BLaER1 (cell line): ENCODE measurements at regions not wholly inside any gene's neighbourhood (a gene's known extent, or its start where the extent isn't known, plus 50 kb on each side); places are given as distances from the start of the nearest gene placed in this dataset.
"Not testable (repeated sequence)": the region's sequence is repeated elsewhere in the genome, so short reads cannot be mapped to it uniquely, and the experiment has no call there.

Experiments
- H3K27ac ChIP-seq: shearing (Covaris generic); formaldehyde crosslinking; 2 replicates; pipeline ENCODE4 v1.8.1; 2022
- H3K27me3 ChIP-seq: shearing (Covaris generic); formaldehyde crosslinking; 2 replicates; pipeline ENCODE4 v1.8.1; 2022
- H3K36me3 ChIP-seq: shearing (Covaris generic); formaldehyde crosslinking; 2 replicates; pipeline ENCODE4 v1.8.1; 2022
- H3K4me1 ChIP-seq: shearing (Covaris generic); formaldehyde crosslinking; 2 replicates; pipeline ENCODE4 v1.8.1; 2022
- H3K4me2 ChIP-seq: shearing (Covaris generic); formaldehyde crosslinking; 2 replicates; pipeline ENCODE4 v1.8.1; 2022
- H3K4me3 ChIP-seq: shearing (Covaris generic); formaldehyde crosslinking; 2 replicates; pipeline ENCODE4 v1.8.1; 2022
- H3K9ac ChIP-seq: shearing (Covaris generic); formaldehyde crosslinking; 2 replicates; pipeline ENCODE4 v1.8.1; 2022
- H3K9me3 ChIP-seq: shearing (Covaris generic); formaldehyde crosslinking; 2 replicates; pipeline ENCODE4 v1.8.1; 2022
- H4K20me1 ChIP-seq: shearing (Covaris generic); formaldehyde crosslinking; 2 replicates; pipeline ENCODE4 v1.8.1; 2022

DNA sequence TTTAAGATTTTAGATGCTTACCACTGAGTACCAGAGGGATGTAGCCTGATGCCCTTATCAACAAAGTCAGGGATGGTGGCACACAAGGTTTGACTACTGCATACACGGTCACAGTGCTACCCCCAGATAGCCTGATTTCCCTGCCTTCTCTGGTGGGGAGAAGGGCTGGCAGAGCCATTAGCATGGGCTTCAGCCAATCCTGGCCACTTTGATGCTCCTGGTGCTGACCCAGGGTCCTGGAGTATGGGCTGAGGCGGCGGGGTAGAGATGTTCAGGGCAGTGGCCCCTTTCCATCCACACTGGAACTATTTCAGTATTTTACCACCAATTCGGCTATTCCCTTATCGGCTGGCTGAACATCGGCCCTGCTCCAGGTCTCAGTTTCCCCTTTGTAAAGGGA lies 83.2 kb downstream of the POTEB3 start:
- not testable (repeated sequence) for H3K4me3 ChIP-seq, H3K4me1 ChIP-seq, H3K27ac ChIP-seq, H4K20me1 ChIP-seq, H3K27me3 ChIP-seq, H3K36me3 ChIP-seq, H3K9ac ChIP-seq, H3K9me3 ChIP-seq, H3K4me2 ChIP-seq

GRCh38 chr15:21355944-21356343 lies 84.4 kb downstream of the POTEB3 start:
- H3K9me3 ChIP-seq, H3K27ac ChIP-seq, H3K4me3 ChIP-seq, H3K9ac ChIP-seq, H3K4me1 ChIP-seq, H4K20me1 ChIP-seq, H3K36me3 ChIP-seq, H3K27me3 ChIP-seq, H3K4me2 ChIP-seq: not testable (repeated sequence)

DNA sequence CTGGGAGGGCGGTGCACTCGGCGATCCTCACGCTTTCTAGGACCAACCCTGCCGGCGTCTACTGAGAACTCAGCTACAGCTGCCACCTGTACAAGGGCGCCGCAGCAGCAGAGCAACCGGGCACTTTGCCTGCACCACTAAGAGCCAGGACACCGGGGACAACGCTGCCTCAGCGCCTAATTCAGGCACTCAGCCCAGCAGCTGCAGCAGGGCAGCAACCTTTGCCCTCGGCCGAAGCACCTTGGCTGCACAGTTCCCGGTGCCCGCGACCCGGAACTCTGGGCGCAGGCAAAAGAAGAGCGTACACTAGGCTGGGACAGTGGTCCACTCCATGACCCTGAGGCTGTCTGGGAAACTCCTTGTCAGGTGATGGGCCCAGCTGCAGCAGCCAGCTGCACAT lies 85.7 kb downstream of the POTEB3 start:
- H3K4me1 ChIP-seq, H3K9ac ChIP-seq, H3K27ac ChIP-seq, H3K36me3 ChIP-seq, H4K20me1 ChIP-seq, H3K9me3 ChIP-seq, H3K27me3 ChIP-seq, H3K4me3 ChIP-seq, H3K4me2 ChIP-seq: not testable (repeated sequence)

DNA sequence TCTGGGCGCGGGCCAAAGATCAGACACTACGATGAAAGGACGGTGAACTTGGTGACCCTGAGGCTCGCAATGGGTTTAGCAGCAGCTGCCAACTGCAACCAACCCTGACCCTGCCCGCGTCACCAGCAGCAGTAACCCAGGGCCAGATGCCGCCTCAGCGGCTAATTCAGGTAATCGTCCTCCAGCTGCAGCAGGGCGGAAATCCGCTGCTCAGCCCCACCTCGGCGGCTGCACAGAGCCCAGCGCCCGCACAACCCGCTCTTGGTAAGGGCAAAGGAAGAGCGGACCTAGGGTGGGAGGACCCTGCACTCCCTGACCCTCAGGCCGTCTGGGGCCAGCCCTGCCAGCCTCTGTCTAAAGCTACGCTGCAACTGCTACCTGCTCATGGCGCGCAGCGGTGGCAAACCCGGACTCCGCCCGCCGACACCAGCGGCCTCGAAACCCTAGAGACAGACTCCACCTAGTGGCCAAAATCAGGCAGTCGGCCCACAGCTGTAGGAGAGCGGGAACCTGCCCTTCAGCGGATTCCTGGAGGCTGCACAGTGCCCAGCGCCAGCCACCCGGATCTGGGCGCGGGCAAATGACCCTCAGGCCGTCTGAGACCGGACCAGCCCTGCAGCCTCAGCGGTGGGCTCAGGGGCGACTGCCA lies 87.5 kb downstream of the POTEB3 start:
- H3K27me3 ChIP-seq, H4K20me1 ChIP-seq, H3K27ac ChIP-seq, H3K36me3 ChIP-seq, H3K4me3 ChIP-seq, H3K4me1 ChIP-seq, H3K9me3 ChIP-seq, H3K4me2 ChIP-seq, H3K9ac ChIP-seq: not testable (repeated sequence)

DNA sequence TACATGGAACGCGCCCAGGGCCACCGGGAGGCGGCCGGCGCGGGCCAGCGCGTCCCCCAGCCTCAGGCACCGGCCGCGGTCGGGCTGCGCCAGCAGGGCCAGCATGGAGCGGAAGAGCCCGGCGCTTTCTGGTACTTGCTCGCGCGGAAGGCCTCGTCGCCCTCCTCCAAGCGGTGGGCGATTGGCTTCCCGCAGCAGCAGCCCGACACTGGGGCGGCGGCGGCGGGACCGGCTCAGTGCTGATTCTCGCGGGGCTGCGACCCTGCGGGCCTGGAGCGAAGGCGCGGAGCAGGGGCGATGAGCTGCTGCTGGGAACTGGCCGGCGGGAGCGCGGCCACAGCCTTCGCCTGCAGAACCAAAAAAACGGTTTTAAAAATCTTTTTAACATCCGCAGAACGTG lies 95.3 kb downstream of the POTEB3 start:
- not testable (repeated sequence) for H3K4me2 ChIP-seq, H3K27me3 ChIP-seq, H4K20me1 ChIP-seq, H3K9ac ChIP-seq, H3K4me1 ChIP-seq, H3K9me3 ChIP-seq, H3K4me3 ChIP-seq, H3K36me3 ChIP-seq, H3K27ac ChIP-seq

- not testable (repeated sequence) for H3K27me3 ChIP-seq, H3K27ac ChIP-seq, H3K36me3 ChIP-seq, H3K9me3 ChIP-seq, H3K4me2 ChIP-seq, H3K4me1 ChIP-seq, H3K4me3 ChIP-seq, H4K20me1 ChIP-seq, H3K9ac ChIP-seq
These were observed 95.8 kb downstream of the POTEB3 start for GRCh38 chr15:21344500-21344899.

- not testable (repeated sequence) for H3K9me3 ChIP-seq, H3K9ac ChIP-seq, H3K4me3 ChIP-seq, H3K4me1 ChIP-seq, H3K36me3 ChIP-seq, H3K27me3 ChIP-seq, H4K20me1 ChIP-seq, H3K27ac ChIP-seq, H3K4me2 ChIP-seq
These were observed 103.3 kb downstream of the POTEB3 start for GRCh38 chr15:21337028-21337427.

- H3K9ac ChIP-seq, H3K36me3 ChIP-seq, H3K27ac ChIP-seq, H4K20me1 ChIP-seq, H3K4me2 ChIP-seq, H3K27me3 ChIP-seq, H3K9me3 ChIP-seq, H3K4me1 ChIP-seq, H3K4me3 ChIP-seq: not testable (repeated sequence)
These were observed 115.4 kb downstream of the POTEB3 start for GRCh38 chr15:21324720-21325460.

DNA sequence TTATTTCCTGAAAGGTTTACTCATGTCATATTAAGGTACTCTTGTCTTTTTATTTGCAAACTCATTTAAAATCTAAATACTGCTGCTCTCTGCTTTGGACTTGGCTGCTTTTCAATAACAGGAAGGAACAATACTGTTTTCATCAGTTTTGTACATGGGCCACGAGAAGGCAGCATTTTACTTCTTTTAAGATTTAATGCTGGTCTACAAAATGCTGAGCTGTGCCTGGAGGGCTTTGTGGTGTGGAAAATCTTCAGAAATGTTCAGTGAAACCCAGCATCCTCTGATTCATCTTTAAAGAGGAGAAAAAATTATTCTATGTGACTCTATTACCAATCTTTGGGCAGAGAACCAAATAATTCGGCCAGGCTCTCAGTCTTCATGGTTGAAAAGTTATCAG lies 155.9 kb downstream of the POTEB3 start:
- H3K9ac ChIP-seq, H3K4me3 ChIP-seq, H4K20me1 ChIP-seq, H3K27me3 ChIP-seq, H3K27ac ChIP-seq, H3K4me1 ChIP-seq, H3K4me2 ChIP-seq, H3K36me3 ChIP-seq, H3K9me3 ChIP-seq: not testable (repeated sequence)

GRCh38 chr15:21283210-21283609 lies 157.1 kb downstream of the POTEB3 start:
- not testable (repeated sequence) for H3K9ac ChIP-seq, H3K36me3 ChIP-seq, H3K4me1 ChIP-seq, H3K27ac ChIP-seq, H4K20me1 ChIP-seq, H3K9me3 ChIP-seq, H3K4me3 ChIP-seq, H3K27me3 ChIP-seq, H3K4me2 ChIP-seq

DNA sequence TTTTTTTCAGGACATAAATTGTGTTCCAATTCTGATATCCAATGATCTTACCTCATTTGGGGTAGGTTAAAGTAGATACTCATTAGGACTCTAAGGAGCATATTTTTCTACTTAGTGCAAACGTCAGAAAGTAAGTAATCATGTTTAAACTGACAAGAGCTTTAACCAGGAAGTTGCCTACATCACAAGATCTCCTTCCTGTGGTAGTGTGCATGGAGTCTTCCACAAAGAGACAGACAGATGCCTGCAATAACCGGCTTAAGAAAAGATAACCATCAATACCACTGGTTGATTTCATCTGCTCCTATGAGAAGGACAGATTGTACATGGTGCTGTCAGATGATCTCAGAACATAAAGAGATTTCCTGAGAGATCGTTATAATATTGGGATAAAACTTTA lies 160.0 kb downstream of the POTEB3 start:
- H3K4me3 ChIP-seq, H3K36me3 ChIP-seq, H3K4me2 ChIP-seq: not testable (repeated sequence)

GRCh38 chr15:21272176-21272982 lies 167.9 kb downstream of the POTEB3 start:
- Histone ChIP-seq H3K27ac (peak overlapping the region; percentile 19), H3K4me2 (peak overlapping the region; percentile 66), H3K4me1 (peaks cover 27% of the 10 kb centered on the region)
- not testable (repeated sequence) for H3K4me3 ChIP-seq, H3K9me3 ChIP-seq, H3K36me3 ChIP-seq, H4K20me1 ChIP-seq, H3K27me3 ChIP-seq, H3K9ac ChIP-seq

More for the DNA sequence above, 160.0 kb downstream of the POTEB3 start:
- H3K27ac ChIP-seq, H3K27me3 ChIP-seq, H3K9me3 ChIP-seq, H4K20me1 ChIP-seq, H3K9ac ChIP-seq, H3K4me1 ChIP-seq: not testable (repeated sequence)
